NB4 (cell line): ENCODE measurements at regions not wholly inside any gene's neighbourhood (a gene's known extent, or its start where the extent isn't known, plus 50 kb on each side); places are given as distances from the start of the nearest gene placed in this dataset.

Experiments
- POLR2A ChIP-seq: IDR thresholded peaks from 2 replicates; pipeline ENCODE4 v1.6.1; 2011; ENCODE audit warnings: mild to moderate bottlenecking; ENCODE audit not compliant: insufficient read length; ENCODE audit errors: extremely low read depth
- TF ChIP-seq, protein P1 (sequence below): IDR thresholded peaks from one replicate; pipeline ENCODE4 v1.5.1; 2012; ENCODE audit warnings: low read depth, low read length

DNA sequence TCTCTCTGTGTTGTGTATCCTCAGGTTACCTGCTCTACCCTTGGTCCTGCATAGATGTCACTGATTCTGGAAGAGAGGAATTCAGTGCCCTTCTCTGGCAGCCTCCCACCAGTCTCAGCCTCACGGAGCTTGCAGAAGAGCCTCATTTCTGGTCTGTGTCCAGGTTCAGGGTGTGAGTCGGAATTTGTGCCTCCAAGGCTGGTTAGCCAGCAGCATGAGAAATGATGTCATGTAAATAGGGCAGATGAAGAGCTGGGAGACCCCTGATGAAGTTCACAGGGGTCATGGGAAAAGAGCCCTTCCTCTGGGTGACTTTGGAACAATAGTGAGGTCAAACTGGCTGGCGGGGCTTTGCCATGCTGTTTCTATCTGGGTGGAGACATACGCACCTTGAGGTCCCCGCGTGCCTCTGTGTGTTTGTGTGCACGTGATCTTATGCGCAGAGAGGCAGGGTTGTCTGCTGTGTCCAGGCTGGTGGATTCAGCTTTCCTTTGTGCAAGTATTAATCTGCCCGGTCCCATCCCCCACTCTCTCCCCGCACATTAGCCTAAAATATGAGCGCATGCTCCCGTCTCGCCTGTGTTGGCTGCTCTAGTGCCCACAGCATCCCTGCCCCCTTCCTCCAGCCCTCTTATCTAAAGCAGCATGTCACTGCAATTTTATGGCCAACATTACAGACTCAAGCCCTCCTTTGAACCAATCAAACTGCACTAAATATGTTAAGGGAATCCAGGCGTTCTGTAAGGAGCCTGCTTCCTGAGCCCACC lies 256.3 kb upstream of the ZFHX3 start:
- TF ChIP-seq, protein P1, sequence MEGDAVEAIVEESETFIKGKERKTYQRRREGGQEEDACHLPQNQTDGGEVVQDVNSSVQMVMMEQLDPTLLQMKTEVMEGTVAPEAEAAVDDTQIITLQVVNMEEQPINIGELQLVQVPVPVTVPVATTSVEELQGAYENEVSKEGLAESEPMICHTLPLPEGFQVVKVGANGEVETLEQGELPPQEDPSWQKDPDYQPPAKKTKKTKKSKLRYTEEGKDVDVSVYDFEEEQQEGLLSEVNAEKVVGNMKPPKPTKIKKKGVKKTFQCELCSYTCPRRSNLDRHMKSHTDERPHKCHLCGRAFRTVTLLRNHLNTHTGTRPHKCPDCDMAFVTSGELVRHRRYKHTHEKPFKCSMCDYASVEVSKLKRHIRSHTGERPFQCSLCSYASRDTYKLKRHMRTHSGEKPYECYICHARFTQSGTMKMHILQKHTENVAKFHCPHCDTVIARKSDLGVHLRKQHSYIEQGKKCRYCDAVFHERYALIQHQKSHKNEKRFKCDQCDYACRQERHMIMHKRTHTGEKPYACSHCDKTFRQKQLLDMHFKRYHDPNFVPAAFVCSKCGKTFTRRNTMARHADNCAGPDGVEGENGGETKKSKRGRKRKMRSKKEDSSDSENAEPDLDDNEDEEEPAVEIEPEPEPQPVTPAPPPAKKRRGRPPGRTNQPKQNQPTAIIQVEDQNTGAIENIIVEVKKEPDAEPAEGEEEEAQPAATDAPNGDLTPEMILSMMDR: no peak
- no peak for TF ChIP-seq POLR2A
